PC-9 (cell line): ENCODE measurements at regions not wholly inside any gene's neighbourhood (a gene's known extent, or its start where the extent isn't known, plus 50 kb on each side); places are given as distances from the start of the nearest gene placed in this dataset.

ENCODE experiments used
- BruUV-seq: library from RNA; stranded (reverse); fragments of 400-500 nt; replicated peaks from 2 replicates; lab custom pipeline; 2021; lab: Mats Ljungman, UMichigan
- CTCF ChIA-PET: fragments of 300-600 bp; sonication (Branson Sonifier 250); formaldehyde crosslinking; loops from one replicate; lab custom pipeline; 2022; ENCODE audit warnings: antibody characterized with exemption; lab: Charles Lee
- POLR2A ChIA-PET: fragments of 300-600 bp; sonication (Branson Sonifier 250); formaldehyde crosslinking; loops from one replicate; lab custom pipeline; 2022; ENCODE audit warnings: antibody characterized with exemption; ENCODE audit not compliant: unreplicated experiment; lab: Charles Lee
- DNase-seq, 2 experiments: peaks; one replicate each; pipeline versions ENCODE4 v3.0.0 to v3.0.0-alpha.2; 2015 to 2022; ENCODE audit warnings: mixed read lengths in 1 of 2
- H2AFZ ChIP-seq: fragments of 200-600 bp; sonication (generic); 2 replicates; pipeline ENCODE4 v1.8.1; 2017; ENCODE audit warnings: antibody characterized with exemption
- H3F3A ChIP-seq: fragments of 200-600 bp; sonication (generic); 2 replicates; pipeline ENCODE4 v1.8.1; 2017; ENCODE audit warnings: antibody characterized with exemption, mild to moderate bottlenecking, low read depth; ENCODE audit not compliant: insufficient read depth
- H3K27ac ChIP-seq: fragments of 200-600 bp; sonication (generic); 2 replicates; pipeline ENCODE4 v1.6.1; 2016; ENCODE audit warnings: mixed run types
- H3K27me3 ChIP-seq: fragments of 200-600 bp; sonication (generic); 2 replicates; pipeline ENCODE4 v1.6.1; 2016; ENCODE audit warnings: low read depth, mixed run types; ENCODE audit not compliant: insufficient read depth
- H3K36me3 ChIP-seq: fragments of 200-600 bp; sonication (generic); 2 replicates; pipeline ENCODE4 v1.6.1; 2016; ENCODE audit warnings: low read depth, mixed run types
- H3K4me1 ChIP-seq: fragments of 200-600 bp; sonication (generic); replicated peaks from 2 replicates; pipeline ENCODE4 v1.6.1; 2016; ENCODE audit warnings: mixed run types; ENCODE audit not compliant: insufficient read depth
- H3K4me2 ChIP-seq: fragments of 200-600 bp; sonication (generic); 2 replicates; pipeline ENCODE4 v1.6.1; 2017; ENCODE audit warnings: mixed run types
- H3K4me3 ChIP-seq: fragments of 200-600 bp; sonication (generic); 2 replicates; pipeline ENCODE4 v1.6.1; 2016; ENCODE audit warnings: mixed run types
- H3K79me2 ChIP-seq: fragments of 200-600 bp; sonication (generic); 2 replicates; pipeline ENCODE4 v1.6.1; 2017; ENCODE audit warnings: low read depth, mixed run types
- H3K9me2 ChIP-seq: fragments of 200-600 bp; sonication (generic); 2 replicates; pipeline ENCODE4 v1.8.1; 2017; ENCODE audit warnings: mild to moderate bottlenecking; ENCODE audit not compliant: insufficient read depth
- H3K9me3 ChIP-seq: fragments of 200-600 bp; sonication (generic); 2 replicates; pipeline ENCODE4 v1.8.1; 2016; ENCODE audit warnings: low read depth; ENCODE audit not compliant: insufficient read depth
- H4K20me1 ChIP-seq: fragments of 200-600 bp; sonication (generic); 2 replicates; pipeline ENCODE4 v1.8.1; 2017; ENCODE audit not compliant: insufficient read depth
- CTCF ChIP-seq: fragments of 200-600 bp; sonication (generic); conservative IDR thresholded peaks from 2 replicates; pipeline ENCODE4 v1.6.1; 2017; ENCODE audit warnings: mixed run types, antibody characterized with exemption, mild to moderate bottlenecking, moderate library complexity
- EZH2 ChIP-seq: fragments of 200-600 bp; sonication (generic); IDR thresholded peaks from 2 replicates; pipeline ENCODE4 v1.8.0; 2017; ENCODE audit warnings: antibody characterized with exemption, low read depth
- intact Hi-C: fragments of 100-400 bp; cut with micrococcal nuclease; formaldehyde crosslinking; loops from one replicate; pipeline ENCODE4 v1.10.0; 2022; ENCODE audit not compliant: unreplicated experiment

GRCh38 chr17:45628019-45628418, 137.5 kb upstream of the PLEKHM1 start:
- intact Hi-C loops: no loop called here
- Histone ChIP-seq H3K79me2 (no peaks in the 10 kb centered on the region), H3K36me3 (peaks cover 13% of the 10 kb centered on the region; the same call in 1 of the 2 replicates), H3F3A (no peaks in the 10 kb centered on the region), H3K27ac (no peak overlapping the region), H4K20me1 (peaks cover 10% of the 10 kb centered on the region; the same call in 1 of the 2 replicates), H3K4me2 (no peak overlapping the region), H3K9me3 (no peaks in the 10 kb centered on the region), H3K27me3 (no peaks in the 10 kb centered on the region), H3K4me3 (no peak overlapping the region), H3K9me2 (no peaks in the 10 kb centered on the region), H2AFZ (no peak overlapping the region), H3K4me1 (no peaks in the 10 kb centered on the region)
- no peak for DNase-seq
- CTCF ChIA-PET: no interaction called here
- POLR2A ChIA-PET: interaction anchor here (0.6 kb wide), 1 partner anchor 507 kb away, joined by 28 read pairs; no protein-coding TSS in a partner anchor
- TF ChIP-seq CTCF: no peak
- TF ChIP-seq EZH2: no peak
- no TSS peak for BruUV-seq

- BruUV-seq: no TSS peak
- Histone ChIP-seq H3K9me3 (no peaks in the 10 kb centered on the region), H3K79me2 (no peaks in the 10 kb centered on the region), H3K36me3 (peaks cover 13% of the 10 kb centered on the region; the same call in 1 of the 2 replicates), H3K9me2 (no peaks in the 10 kb centered on the region), H3K27me3 (no peaks in the 10 kb centered on the region), H2AFZ (no peak overlapping the region), H3K4me3 (no peak overlapping the region), H3K4me1 (no peaks in the 10 kb centered on the region), H3F3A (no peaks in the 10 kb centered on the region), H3K4me2 (no peak overlapping the region), H4K20me1 (peaks cover 10% of the 10 kb centered on the region), H3K27ac (no peak overlapping the region)
- ChIA-PET POLR2A (no interaction called here), CTCF (no interaction called here)
- TF ChIP-seq EZH2 (no peak), CTCF (no peak)
- no peak for DNase-seq
- intact Hi-C loops: no loop called here
Observed at GRCh38 chr17:45631941-45632340, 141.4 kb upstream of the PLEKHM1 start.

GRCh38 chr17:45639297-45639849, 144.7 kb upstream of the CRHR1 start:
- Histone ChIP-seq H3K27ac (no peak overlapping the region), H2AFZ (no peak overlapping the region), H3K27me3 (peaks cover 1% of the 10 kb centered on the region), H3K4me2 (no peak overlapping the region), H3K9me3 (no peaks in the 10 kb centered on the region), H3K4me1 (0 out of 2 replicates have a peak, but pooled peaks cover 5% of the 10 kb centered on the region), H3K4me3 (no peak overlapping the region), H3K36me3 (no peaks in the 10 kb centered on the region), H4K20me1 (peaks cover 11% of the 10 kb centered on the region; the same call in 1 of the 2 replicates), H3K79me2 (no peaks in the 10 kb centered on the region), H3K9me2 (no peaks in the 10 kb centered on the region), H3F3A (peaks cover 9% of the 10 kb centered on the region)
- no TSS peak for BruUV-seq
- ChIA-PET POLR2A (no interaction called here), CTCF (no interaction called here)
- intact Hi-C loops: no loop called here
- DNase-seq: no peak
- TF ChIP-seq CTCF (no peak), EZH2 (no peak)
